ENCODE measurements at regions not wholly inside any gene's neighbourhood (a gene's known extent, or its start where the extent isn't known, plus 50 kb on each side); places are given as distances from the start of the nearest gene placed in this dataset.

- DNase-seq (ENCODE audit: low spot score): no peak
Observed at GRCh38 chr17:68740555-68741447, 139.6 kb upstream of the FAM20A start.

GRCh38 chr17:68737761-68738443, 136.7 kb upstream of the FAM20A start:
- no peak for DNase-seq (ENCODE audit: low spot score)

- DNase-seq (ENCODE audit: low spot score): no peak
Observed at GRCh38 chr17:68734931-68735330, 133.8 kb upstream of the FAM20A start.

DNA sequence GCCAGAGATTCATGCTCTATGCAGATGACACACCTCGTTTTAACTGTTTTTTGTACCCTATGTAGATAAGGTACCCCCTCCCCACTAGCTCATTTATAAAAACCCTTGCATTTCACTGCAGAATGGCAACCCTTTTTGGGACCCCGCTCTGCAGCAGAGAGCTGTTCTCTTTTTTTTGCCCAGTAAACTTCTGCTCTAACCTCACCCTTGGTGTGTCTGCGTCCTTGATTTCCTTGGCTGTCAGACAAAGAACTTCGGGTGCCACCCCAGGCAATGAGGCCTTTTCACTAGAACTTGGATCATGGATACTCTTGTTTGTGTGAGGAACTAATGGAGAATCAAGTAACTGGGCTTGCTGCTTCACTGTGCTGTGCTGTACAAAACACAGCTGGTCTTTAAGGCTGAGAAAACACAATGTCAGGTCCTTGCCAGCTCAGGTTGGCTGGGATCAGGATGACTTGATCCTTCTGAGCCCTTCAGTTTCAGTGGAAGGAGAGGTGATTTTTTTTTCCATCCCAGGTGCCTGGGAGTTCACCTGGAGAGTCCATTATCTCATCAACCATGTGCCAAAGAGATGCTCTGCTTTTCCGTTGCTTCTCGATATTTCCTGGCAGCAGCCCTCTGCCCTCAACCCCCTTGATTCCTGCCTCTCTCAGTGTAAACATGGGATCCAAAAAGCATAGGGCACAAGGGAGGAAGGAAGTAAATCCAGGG, 133.2 kb upstream of the FAM20A start:
- DNase-seq (ENCODE audit: low spot score): no peak

DNA sequence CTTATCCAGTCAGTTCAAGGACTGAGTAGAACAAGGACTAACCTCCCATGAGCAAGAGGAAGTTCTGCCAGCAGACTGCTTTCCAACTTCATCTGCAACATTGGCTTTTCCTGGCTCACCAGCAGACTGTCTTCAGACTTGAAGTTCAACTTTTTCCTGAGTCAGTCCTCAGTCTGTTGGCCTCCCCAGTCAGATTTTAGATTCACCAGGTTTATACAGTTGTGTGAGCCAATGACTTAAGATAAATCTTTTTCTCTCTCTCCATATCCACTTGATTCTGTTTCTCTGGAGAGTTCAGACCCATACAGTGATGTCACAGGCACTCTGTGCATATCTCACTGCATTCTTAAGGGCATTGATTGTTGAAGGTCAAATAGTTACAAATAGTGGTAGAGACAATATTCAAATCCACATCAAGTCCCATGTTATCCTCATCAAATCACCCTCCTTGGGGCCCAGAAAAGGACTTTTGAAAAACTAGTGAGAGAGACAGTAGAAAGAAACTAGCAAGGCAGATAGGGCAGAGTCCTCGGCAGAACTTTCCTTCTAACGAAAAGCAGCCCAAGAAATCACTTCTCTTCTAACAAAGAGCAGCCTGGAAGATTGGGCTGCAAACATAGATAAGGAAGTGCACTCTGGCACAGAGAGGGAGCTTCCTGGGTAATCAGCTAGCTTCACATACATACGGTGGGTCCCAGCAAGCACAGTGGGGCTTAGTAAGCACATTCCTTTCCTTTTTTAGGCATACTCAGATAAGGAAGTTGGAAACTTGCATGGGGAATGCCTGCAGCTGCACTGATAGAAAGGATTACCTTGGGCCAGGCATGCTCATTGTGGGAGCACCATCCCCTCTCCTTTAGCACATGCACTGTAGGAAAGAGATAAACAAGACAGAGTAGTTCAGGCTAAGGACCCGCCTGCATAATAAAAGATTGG, 132.3 kb upstream of the FAM20A start:
- no peak for DNase-seq (ENCODE audit: low spot score)

DNA sequence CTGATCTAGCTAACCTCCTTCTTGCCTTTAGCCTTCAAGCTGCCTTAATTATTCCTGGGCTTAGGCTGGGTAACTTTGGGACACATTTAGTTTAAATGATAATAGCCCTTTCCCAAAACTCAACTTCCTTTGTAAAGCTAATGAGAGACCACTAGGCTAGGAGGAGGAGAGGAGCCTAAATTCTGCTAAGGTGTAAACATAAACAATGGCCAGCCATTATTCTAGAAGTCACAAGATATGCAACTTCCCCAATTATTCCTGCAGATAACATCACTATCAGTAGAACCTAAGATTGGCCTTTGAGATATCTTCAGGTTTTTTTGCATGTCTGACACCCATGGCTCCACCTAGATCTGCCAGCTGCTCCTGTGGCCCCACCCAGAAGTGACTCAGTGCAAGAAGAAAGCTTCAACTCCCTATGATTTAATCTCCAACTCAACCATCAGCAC, 131.2 kb upstream of the FAM20A start:
- DNase-seq (ENCODE audit: low spot score): no peak

- no peak for DNase-seq (ENCODE audit: low spot score)
Observed at GRCh38 chr17:68731465-68731864, 130.3 kb upstream of the FAM20A start.

DNA sequence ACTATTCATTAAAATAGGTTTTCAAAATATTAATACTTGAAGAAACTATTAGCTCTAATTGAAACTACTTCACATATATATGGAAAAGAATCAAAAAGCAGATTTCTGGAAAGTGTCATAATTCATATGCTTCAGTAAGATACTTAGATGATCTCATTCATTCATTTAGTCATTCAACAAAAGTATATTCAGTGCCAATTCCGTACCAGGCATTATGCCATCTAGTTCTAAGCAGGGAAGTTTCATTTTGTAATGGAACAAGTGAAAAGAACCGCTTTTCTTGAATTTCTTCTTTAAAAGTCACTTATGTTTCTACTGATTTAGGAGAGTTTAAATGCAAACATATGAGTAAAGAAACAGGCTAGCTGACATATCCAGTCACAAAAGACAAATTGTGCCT, 118.3 kb upstream of the FAM20A start:
- no peak for DNase-seq (ENCODE audit: low spot score)

GRCh38 chr17:68718926-68719325, 117.8 kb upstream of the FAM20A start:
- no peak for DNase-seq (ENCODE audit: low spot score)

DNA sequence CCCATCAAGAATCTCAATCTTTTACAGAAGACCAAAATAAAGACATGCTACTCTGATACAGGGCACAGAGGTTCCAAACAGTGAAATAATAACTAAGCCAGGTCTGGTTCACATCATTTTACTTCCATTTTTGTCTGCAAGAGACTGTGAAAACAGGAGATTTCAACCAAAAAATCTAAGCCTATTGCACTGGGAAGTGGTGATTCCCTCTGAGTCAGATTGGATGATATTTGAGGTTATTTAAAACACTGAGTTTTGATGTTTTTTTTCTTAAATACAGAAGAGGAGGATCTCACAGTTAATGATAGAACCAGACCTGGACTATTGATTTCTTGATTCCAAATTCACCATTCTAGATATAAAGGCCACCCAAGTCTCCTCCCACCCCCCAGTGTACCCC, 117.3 kb upstream of the FAM20A start:
- DNase-seq (ENCODE audit: low spot score): no peak

- DNase-seq (ENCODE audit: low spot score): no peak
Observed at GRCh38 chr17:68714676-68715075, 113.5 kb upstream of the FAM20A start.

GRCh38 chr17:68711858-68712257, 110.7 kb upstream of the FAM20A start:
- DNase-seq (ENCODE audit: low spot score): no peak

DNA sequence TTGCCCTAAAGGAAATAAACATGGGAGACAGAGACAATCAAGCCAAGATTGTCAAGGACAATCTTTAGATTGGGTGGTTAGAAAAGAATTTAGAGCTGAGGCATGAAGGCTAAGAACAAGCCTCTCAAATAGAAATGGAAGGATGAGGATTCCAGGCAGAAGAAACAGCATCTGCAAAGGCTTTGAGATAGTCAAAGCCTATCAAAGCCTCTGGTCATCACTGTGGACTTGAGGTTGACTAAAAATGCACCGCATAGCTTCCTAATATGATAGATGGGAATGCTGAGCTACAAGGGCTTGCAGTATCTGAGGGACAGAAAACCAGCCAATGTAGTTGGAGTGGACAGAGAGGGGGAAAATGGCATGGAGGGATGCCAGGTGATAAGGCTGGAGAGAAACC, 109.8 kb upstream of the FAM20A start:
- DNase-seq (ENCODE audit: low spot score): no peak

GRCh38 chr17:68710035-68710780, 109.0 kb upstream of the FAM20A start:
- no peak for DNase-seq (ENCODE audit: low spot score)

DNA sequence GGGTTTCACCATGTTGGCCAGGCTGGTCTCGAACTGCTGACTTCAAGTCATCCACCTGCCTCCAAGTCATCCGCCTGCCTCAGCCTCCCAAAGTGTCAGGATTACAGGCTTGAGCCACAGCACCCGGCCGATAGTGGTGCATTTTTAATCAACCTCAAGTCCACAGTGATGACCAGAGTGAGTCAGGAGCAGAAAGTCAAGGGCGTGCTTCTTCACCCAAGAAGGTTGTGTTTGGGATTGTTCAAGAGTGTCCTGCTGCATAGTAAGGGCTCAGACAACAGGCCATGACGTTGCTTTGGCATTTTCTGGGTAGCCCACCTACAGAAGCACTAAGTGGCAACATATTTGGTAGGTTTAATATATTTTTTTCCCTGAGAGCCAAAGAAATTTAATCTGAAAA, 108.3 kb upstream of the FAM20A start:
- DNase-seq (ENCODE audit: low spot score): no peak

- no peak for DNase-seq (ENCODE audit: low spot score)
Observed at GRCh38 chr17:68707031-68707430, 105.9 kb upstream of the FAM20A start.

DNA sequence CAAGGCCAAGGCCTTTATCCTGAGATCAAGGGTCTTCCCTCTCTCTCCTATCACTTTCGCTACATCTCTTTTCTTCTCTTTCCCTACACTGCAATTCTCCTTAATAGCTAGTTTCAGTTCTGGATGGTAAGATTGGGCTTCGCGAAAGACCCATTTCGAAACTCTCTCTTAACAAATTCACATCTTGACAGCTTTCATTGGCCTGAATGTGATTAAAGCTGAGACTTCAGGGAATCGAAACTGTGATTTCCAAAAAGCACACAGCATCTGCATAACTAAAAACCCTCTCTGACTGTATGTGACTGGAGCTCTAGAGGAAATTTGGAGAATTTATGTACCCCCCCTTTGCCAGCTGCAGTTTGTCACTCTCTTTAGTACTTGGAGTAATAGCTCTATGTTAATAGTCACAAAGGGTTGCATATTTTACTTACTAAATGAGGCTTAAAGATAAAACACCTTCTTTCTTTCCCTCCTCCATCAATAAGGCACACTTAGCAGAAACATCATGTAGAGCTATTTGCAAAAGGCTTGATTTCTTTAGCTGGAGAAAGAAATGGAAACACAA, 105.3 kb upstream of the FAM20A start:
- DNase-seq (ENCODE audit: low spot score): no peak

- no peak for DNase-seq (ENCODE audit: low spot score)
Observed at GRCh38 chr17:68705714-68706076, 104.5 kb upstream of the FAM20A start.

DNA sequence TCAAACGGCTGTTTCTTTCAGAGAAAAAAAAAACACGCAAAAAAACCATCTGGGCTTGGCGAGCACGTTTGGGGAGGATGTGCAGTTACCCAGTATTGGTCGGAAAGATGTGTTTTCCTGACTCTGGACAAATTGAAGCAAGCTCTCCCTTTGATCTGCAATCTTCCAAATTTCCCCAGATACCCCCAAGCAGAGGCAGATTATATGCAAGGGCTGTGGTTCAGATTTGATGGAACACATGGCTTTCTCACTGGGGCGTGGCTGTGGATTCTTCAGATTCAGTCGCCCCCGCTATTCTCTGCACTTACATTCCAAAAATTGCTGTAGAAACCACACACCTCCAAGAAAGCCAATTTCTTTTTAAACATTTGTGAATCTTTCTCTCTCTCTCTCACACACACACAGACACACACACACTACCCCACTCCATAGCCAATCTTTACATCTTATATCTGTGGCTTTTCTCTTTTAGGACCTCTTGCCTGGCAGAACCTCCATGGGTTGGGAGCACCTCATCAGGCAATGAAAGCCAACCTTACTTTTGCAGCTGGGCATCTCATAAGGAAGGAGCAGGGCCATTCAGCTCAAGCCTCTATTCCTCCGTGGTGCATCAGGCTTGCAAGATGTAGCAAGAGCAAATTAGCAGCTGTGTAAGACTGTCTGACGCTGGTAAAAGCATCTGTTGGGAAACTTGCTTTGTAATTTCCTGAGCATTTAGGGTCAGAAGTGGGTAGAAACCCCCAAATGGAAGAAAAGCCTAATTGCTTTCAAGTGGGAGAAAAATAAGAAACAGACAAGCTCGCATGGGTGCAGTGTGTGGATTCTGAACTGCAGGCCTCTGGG, 103.9 kb upstream of the FAM20A start:
- DNase-seq (ENCODE audit: low spot score): no peak

- no peak for DNase-seq (ENCODE audit: low spot score)
Observed at GRCh38 chr17:68701046-68701445, 99.9 kb upstream of the FAM20A start.
